ENCODE measurements at regions not wholly inside any gene's neighbourhood (a gene's known extent, or its start where the extent isn't known, plus 50 kb on each side); places are given as distances from the start of the nearest gene placed in this dataset.

DNA sequence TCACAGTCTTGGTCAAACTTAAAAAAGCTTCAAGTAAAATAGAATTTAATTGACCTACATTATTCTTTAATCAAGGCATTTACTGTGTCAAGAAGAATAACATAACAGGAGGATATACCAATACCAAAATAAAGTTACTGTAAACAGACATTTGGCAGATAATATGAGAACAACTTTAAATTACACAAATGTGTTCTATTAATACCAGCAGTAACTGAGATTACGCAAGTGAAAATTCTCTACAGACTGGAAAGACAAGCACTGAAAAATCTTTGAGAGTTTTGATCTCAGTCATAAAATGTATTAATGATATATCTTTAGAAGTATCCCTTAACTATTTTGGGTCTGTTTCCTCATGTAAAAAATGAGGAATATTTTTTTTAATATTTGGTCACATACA lies 169.2 kb upstream of the SOX5 start:
- H3K9me3 ChIP-seq: no peaks in the 10 kb centered on the region
- DNase-seq: no peak
- no peaks in the 10 kb centered on the region for H3K4me1 ChIP-seq
- no peaks in the 10 kb centered on the region for H3K27me3 ChIP-seq
- H3K27ac ChIP-seq: no peak overlapping the region
- intact Hi-C loops (cut with DNase I; ENCODE audit: low total_unique reads): no loop called here
- WGBS, 2 donors: 52 to 58% methylated on average over 1 of the region's 1 CpG
- H3K4me3 ChIP-seq: no peak overlapping the region
- TF ChIP-seq, protein P1, sequence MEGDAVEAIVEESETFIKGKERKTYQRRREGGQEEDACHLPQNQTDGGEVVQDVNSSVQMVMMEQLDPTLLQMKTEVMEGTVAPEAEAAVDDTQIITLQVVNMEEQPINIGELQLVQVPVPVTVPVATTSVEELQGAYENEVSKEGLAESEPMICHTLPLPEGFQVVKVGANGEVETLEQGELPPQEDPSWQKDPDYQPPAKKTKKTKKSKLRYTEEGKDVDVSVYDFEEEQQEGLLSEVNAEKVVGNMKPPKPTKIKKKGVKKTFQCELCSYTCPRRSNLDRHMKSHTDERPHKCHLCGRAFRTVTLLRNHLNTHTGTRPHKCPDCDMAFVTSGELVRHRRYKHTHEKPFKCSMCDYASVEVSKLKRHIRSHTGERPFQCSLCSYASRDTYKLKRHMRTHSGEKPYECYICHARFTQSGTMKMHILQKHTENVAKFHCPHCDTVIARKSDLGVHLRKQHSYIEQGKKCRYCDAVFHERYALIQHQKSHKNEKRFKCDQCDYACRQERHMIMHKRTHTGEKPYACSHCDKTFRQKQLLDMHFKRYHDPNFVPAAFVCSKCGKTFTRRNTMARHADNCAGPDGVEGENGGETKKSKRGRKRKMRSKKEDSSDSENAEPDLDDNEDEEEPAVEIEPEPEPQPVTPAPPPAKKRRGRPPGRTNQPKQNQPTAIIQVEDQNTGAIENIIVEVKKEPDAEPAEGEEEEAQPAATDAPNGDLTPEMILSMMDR (IDR thresholded peaks at IDR 0.05): no peak
- no peak for TF ChIP-seq POLR2A (IDR thresholded peaks at IDR 0.05)
- H3K36me3 ChIP-seq (ENCODE audit: low read depth, missing control alignments): no peaks in the 10 kb centered on the region

DNA sequence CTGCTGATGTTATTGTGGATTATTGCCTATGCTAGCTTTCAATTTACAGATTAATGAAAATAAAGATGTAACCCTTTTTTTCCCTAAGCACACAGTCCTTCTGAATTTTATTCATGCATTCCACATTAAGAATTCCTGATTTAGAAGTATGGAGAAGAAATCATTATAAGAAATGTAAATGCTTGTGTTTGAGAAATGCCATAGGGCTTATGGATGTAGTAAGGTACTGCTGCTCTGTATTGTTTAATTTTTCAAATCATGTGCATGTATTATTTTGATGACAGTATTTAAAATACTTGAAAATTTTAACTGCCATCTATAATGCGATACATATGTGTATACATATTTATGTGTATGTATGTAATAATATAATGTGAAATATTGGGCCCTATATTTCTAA lies 167.1 kb upstream of the SOX5 start:
- H3K27me3 ChIP-seq: no peaks in the 10 kb centered on the region
- no peaks in the 10 kb centered on the region for H3K9me3 ChIP-seq
- TF ChIP-seq, protein P1 (IDR thresholded peaks at IDR 0.05): no peak
- TF ChIP-seq POLR2A (IDR thresholded peaks at IDR 0.05): no peak
- no peaks in the 10 kb centered on the region for H3K4me1 ChIP-seq
- no peak overlapping the region for H3K27ac ChIP-seq
- DNase-seq: no peak
- 0 to 43% methylated on average over 1 of the region's 1 CpG for WGBS, 2 donors
- no peak overlapping the region for H3K4me3 ChIP-seq
- H3K36me3 ChIP-seq (ENCODE audit: low read depth, missing control alignments): no peaks in the 10 kb centered on the region
- intact Hi-C loops (cut with DNase I; ENCODE audit: low total_unique reads): no loop called here

DNA sequence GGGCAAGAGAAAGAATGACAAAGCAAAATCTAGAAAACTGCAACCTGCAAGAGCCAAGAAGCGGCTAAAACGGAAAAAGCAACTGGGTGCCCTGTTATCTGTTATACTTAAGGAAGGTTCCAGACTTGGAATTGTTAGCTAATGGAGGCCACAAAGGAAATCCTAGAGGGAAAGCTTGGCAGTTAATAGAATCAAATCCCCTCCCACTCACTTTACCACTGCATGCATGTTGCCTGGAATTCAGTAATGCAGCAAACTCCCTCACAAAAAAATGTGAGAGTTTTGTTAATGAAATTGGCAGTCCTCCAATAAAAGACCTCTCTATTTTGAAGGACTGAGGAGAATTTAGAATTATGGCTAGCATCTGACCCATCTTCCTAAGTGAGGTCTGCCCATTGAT lies 164.2 kb upstream of the SOX5 start:
- TF ChIP-seq, protein P1 (IDR thresholded peaks at IDR 0.05): no peak
- TF ChIP-seq POLR2A (IDR thresholded peaks at IDR 0.05): no peak
- WGBS, 2 donors: 93 to 94% methylated on average over 2 of the region's 2 CpGs
- intact Hi-C loops (cut with DNase I; ENCODE audit: low total_unique reads): no loop called here
- DNase-seq: no peak
- H3K9me3 ChIP-seq: no peaks in the 10 kb centered on the region
- no peaks in the 10 kb centered on the region for H3K27me3 ChIP-seq
- H3K4me1 ChIP-seq: no peaks in the 10 kb centered on the region
- no peak overlapping the region for H3K27ac ChIP-seq
- H3K36me3 ChIP-seq (ENCODE audit: low read depth, missing control alignments): no peaks in the 10 kb centered on the region
- H3K4me3 ChIP-seq: no peak overlapping the region

DNA sequence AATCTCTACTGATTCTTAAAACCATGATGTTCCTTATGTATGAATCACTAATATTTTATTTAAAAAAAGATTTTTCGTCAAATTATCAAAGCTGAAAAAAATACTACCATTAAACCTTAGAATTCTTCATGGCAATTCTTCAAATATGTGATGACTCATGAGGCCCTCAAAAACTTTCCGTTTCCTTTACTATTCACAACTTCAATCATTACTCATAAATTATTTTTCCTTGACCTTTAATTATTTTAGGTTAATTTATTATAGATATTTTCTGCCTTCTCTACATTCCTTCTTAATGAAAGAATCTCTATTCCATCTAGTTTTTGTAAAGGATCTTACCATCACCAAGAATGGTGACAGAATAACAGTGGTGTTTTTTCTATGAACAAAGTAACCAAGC lies 162.1 kb upstream of the SOX5 start:
- DNase-seq: no peak
- intact Hi-C loops (cut with DNase I; ENCODE audit: low total_unique reads): no loop called here
- Histone ChIP-seq H3K9me3 (no peaks in the 10 kb centered on the region), H3K27me3 (no peaks in the 10 kb centered on the region), H3K4me3 (no peak overlapping the region), H3K36me3 (ENCODE audit: low read depth, missing control alignments) (no peaks in the 10 kb centered on the region), H3K4me1 (no peaks in the 10 kb centered on the region), H3K27ac (no peak overlapping the region)
- WGBS, 2 donors: 63 to 76% methylated on average over 2 of the region's 2 CpGs
- TF ChIP-seq, protein P1 (IDR thresholded peaks at IDR 0.05): no peak
- no peak for TF ChIP-seq POLR2A (IDR thresholded peaks at IDR 0.05)

DNA sequence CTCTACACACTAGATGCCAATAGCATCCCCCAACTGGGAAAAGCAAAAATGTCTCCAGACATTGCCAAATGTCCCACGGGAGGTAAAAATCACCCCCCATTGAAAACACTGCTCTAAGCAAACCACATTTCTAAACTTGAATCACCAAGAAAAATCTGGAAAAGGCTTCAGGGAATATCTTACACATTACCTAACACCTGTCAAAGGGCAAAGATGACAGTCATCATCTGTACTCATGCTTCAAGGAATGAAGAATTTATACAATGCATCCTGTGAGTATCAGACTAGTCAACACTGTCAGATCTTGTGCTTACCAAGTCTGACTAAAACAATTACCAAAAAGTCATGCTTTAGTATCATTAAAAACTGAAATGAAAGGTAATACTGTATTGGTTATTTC lies 161.6 kb upstream of the SOX5 start:
- H3K9me3 ChIP-seq: no peaks in the 10 kb centered on the region
- H3K4me3 ChIP-seq: no peak overlapping the region
- intact Hi-C loops (cut with DNase I; ENCODE audit: low total_unique reads): no loop called here
- no peaks in the 10 kb centered on the region for H3K27me3 ChIP-seq
- H3K36me3 ChIP-seq (ENCODE audit: low read depth, missing control alignments): no peaks in the 10 kb centered on the region
- TF ChIP-seq, protein P1 (IDR thresholded peaks at IDR 0.05): no peak
- TF ChIP-seq POLR2A (IDR thresholded peaks at IDR 0.05): no peak
- H3K4me1 ChIP-seq: no peaks in the 10 kb centered on the region
- no peak overlapping the region for H3K27ac ChIP-seq
- whole genome bisulfite sequencing, 2 donors: 77 to 86% methylated on average over 1 of the region's 1 CpG
- DNase-seq: no peak
